ENCODE measurements at regions not wholly inside any gene's neighbourhood (a gene's known extent, or its start where the extent isn't known, plus 50 kb on each side); places are given as distances from the start of the nearest gene placed in this dataset.

- H3K9me3 Mint-ChIP-seq = no peaks in the 10 kb centered on the region
- no peak overlapping the region for H3K27ac Mint-ChIP-seq
- Histone ChIP-seq H3K9me3 (ENCODE audit: control insufficient read depth, low read length) (peaks cover 5% of the 10 kb centered on the region), H3K27ac (ENCODE audit: low read depth, low read length) (no peak overlapping the region), H3K36me3 (ENCODE audit: control insufficient read depth, insufficient read depth, low read length) (no peaks in the 10 kb centered on the region), H3K9ac (ENCODE audit: extremely low read depth, low read length, poor library complexity, severe bottlenecking) (no peak overlapping the region), H3K4me1 (ENCODE audit: control insufficient read depth, insufficient read depth, low read length) (no peaks in the 10 kb centered on the region), H3K4me3 (ENCODE audit: low read length) (no peak overlapping the region), H3K27me3 (ENCODE audit: control insufficient read depth, insufficient read depth, low read length, poor library complexity, severe bottlenecking) (no peaks in the 10 kb centered on the region)
- no peaks in the 10 kb centered on the region for H3K36me3 Mint-ChIP-seq (ENCODE audit: low read depth)
- no peaks in the 10 kb centered on the region for H3K27me3 Mint-ChIP-seq (ENCODE audit: insufficient read depth)
- TF ChIP-seq, protein P1, sequence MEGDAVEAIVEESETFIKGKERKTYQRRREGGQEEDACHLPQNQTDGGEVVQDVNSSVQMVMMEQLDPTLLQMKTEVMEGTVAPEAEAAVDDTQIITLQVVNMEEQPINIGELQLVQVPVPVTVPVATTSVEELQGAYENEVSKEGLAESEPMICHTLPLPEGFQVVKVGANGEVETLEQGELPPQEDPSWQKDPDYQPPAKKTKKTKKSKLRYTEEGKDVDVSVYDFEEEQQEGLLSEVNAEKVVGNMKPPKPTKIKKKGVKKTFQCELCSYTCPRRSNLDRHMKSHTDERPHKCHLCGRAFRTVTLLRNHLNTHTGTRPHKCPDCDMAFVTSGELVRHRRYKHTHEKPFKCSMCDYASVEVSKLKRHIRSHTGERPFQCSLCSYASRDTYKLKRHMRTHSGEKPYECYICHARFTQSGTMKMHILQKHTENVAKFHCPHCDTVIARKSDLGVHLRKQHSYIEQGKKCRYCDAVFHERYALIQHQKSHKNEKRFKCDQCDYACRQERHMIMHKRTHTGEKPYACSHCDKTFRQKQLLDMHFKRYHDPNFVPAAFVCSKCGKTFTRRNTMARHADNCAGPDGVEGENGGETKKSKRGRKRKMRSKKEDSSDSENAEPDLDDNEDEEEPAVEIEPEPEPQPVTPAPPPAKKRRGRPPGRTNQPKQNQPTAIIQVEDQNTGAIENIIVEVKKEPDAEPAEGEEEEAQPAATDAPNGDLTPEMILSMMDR (conservative IDR thresholded peaks at IDR 0.05) = no peak
- no peak for DNase-seq
- WGBS, 2 experiments (ENCODE audit: insufficient coverage in 1 of 2, insufficient read length in 1 of 2) = 91 to 100% methylated on average over 1 to 2 of the region's 2 CpGs
- no peak overlapping the region for H3K4me3 Mint-ChIP-seq
- no peaks in the 10 kb centered on the region for H3K4me1 Mint-ChIP-seq
These were observed 141.7 kb upstream of the DAAM1 start for GRCh38 chr14:59046746-59047145.

- Mint-ChIP-seq H3K9me3 (peaks cover 9% of the 10 kb centered on the region), H3K4me3 (no peak overlapping the region), H3K36me3 (ENCODE audit: low read depth) (no peaks in the 10 kb centered on the region), H3K27ac (no peak overlapping the region), H3K27me3 (ENCODE audit: insufficient read depth) (no peaks in the 10 kb centered on the region), H3K4me1 (no peaks in the 10 kb centered on the region)
- Histone ChIP-seq H3K36me3 (ENCODE audit: control insufficient read depth, insufficient read depth, low read length) (no peaks in the 10 kb centered on the region), H3K4me3 (ENCODE audit: low read length) (no peak overlapping the region), H3K9ac (ENCODE audit: extremely low read depth, low read length, poor library complexity, severe bottlenecking) (no peak overlapping the region), H3K4me1 (ENCODE audit: control insufficient read depth, insufficient read depth, low read length) (no peaks in the 10 kb centered on the region), H3K27ac (ENCODE audit: low read depth, low read length) (no peak overlapping the region), H3K9me3 (ENCODE audit: control insufficient read depth, low read length) (peaks cover 2% of the 10 kb centered on the region), H3K27me3 (ENCODE audit: control insufficient read depth, insufficient read depth, low read length, poor library complexity, severe bottlenecking) (no peaks in the 10 kb centered on the region)
- TF ChIP-seq, protein P1 (conservative IDR thresholded peaks at IDR 0.05) = no peak
- 100% methylated on average over 1 of the region's 1 CpG for WGBS, 2 experiments (ENCODE audit: insufficient coverage in 1 of 2, insufficient read length in 1 of 2)
- DNase-seq = no peak
These were observed 133.5 kb upstream of the DAAM1 start for GRCh38 chr14:59055006-59055405.

- Mint-ChIP-seq H3K27me3 (ENCODE audit: insufficient read depth) (no peaks in the 10 kb centered on the region), H3K4me3 (no peak overlapping the region), H3K27ac (no peak overlapping the region), H3K4me1 (no peaks in the 10 kb centered on the region), H3K9me3 (peaks cover 10% of the 10 kb centered on the region), H3K36me3 (ENCODE audit: low read depth) (no peaks in the 10 kb centered on the region)
- Histone ChIP-seq H3K9me3 (ENCODE audit: control insufficient read depth, low read length) (peaks cover 3% of the 10 kb centered on the region), H3K4me1 (ENCODE audit: control insufficient read depth, insufficient read depth, low read length) (no peaks in the 10 kb centered on the region), H3K27ac (ENCODE audit: low read depth, low read length) (no peak overlapping the region), H3K27me3 (ENCODE audit: control insufficient read depth, insufficient read depth, low read length, poor library complexity, severe bottlenecking) (no peaks in the 10 kb centered on the region), H3K4me3 (ENCODE audit: low read length) (no peak overlapping the region), H3K36me3 (ENCODE audit: control insufficient read depth, insufficient read depth, low read length) (no peaks in the 10 kb centered on the region), H3K9ac (ENCODE audit: extremely low read depth, low read length, poor library complexity, severe bottlenecking) (no peak overlapping the region)
- TF ChIP-seq, protein P1 (conservative IDR thresholded peaks at IDR 0.05) = peak; percentile 85
- DNase-seq = peak; percentile 69
These were observed 132.9 kb upstream of the DAAM1 start for GRCh38 chr14:59055439-59056045.

All from endodermal cell (in vitro differentiated cells).